Nucleus accumbens (tissue), 56 donors: ENCODE measurements at regions not wholly inside any gene's neighbourhood (a gene's known extent, or its start where the extent isn't known, plus 50 kb on each side); places are given as distances from the start of the nearest gene placed in this dataset.

Source experiments
- DNase-seq, 56 donors: peaks; one replicate each; lab custom pipeline; 2025; lab: John Stamatoyannopoulos, UW

DNA sequence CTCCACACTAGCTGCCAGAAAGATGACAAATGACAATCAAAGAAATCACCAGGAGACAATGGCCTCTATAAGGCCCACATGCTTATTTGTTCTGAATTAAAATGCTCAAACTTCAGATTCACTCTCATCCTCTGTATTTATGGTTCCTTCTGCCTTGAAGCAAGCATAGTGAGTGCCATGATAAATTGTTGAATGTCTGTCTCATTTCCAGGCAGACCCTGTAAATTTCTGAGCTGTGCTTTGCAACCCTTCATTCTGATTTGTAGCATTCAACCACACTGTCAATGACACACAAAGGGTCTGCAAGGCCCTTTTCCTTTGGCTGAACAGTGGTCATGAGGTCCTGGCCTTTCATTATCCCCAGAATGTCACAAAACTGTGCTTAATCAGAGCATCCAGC, 506.6 kb upstream of the GHITM start:
- no peak for DNase-seq

DNA sequence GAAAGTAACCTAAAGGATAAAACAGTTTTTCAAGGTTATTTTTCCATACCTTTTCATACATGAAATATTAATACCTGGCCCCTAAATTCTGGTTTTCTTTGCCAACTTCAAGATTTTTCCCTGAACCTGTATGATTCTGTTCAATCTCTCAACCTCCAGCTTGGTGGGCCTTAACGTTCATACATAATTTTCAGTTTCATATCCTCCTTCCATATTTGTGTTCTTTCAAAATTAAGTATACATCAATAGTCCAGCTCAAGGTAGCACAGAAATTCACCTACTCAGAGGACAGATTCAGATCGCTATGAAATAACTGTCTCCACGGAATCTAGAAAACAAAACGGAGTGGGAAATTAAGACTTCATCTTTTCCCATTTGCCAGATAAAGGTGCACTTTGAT, 505.8 kb upstream of the GHITM start:
- DNase-seq, result no peak

DNA sequence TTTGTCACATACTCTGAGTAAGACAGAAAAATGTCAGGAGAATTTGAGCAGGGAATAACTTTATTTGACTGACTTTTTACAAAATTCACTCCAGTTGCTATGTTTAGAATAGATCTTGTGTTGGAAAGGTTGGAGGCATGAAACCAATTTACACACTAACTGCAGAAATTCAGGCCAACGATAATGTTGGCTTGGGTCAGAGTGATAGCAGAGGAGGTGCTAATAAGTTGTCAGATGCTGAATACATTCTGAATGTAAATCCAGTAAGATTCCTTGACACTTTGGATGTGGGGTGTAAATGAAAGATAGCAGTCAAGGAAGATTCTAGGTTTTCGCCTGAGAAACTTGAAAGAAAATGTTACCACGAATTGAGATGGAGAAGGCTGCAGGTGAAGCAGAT, 502.5 kb upstream of the GHITM start:
- no peak for DNase-seq

DNA sequence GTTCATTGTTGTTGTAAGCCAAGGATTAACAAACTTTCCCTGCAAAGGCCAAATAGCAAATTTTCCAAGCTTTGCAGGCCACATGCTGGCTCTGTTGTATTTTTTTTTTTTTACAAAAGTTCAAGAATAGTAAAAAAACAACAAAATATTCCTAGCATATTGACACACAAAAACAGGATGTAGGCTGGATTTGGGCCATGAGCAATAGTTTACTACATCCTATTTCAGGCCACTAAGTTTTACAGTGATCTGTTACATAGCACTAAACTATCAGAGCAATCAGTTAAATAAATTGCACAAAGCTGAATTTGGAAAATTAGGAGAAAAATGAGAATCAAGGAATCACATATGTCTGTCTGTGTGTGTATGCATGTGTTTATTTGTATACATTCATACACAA, 491.8 kb upstream of the GHITM start:
- no peak for DNase-seq

DNA sequence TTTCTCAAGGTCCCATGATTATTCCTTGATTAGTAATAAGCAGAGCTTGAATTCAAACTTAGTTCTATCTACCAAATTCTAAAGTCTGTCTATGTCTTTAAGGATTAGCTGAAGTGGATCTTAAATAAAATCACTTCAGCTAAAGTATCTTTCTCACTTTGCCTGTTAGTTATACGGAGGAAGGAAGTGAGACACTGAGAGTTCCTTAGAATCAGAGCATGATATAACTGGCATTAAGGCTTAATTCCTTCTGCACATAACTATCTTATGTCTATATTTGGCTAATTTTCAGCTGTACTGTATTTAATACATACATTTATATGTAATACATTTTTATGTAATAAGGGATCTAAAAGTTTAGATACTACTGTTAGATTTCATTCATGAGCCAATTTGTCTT, 491.1 kb upstream of the GHITM start:
- no peak for DNase-seq

DNA sequence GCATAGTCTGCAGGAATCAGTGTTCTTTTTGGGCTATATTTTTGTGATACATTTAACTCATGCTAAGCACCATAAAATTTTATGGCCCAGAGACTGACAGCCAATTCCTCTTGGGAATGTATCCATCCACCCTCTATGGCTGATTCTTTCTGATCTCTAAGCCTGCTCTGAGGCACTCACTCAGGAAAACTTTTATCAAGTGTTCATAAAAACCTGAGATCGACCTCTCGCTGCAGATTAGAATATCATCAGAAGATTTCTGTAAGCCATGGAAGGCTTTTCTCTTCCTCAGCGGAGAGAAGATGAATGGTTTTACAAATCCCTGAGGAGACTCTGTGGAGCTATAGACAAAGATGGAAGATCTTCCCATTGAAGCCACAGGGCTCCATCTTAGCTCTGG, 489.8 kb upstream of the GHITM start:
- DNase-seq, result no peak

DNA sequence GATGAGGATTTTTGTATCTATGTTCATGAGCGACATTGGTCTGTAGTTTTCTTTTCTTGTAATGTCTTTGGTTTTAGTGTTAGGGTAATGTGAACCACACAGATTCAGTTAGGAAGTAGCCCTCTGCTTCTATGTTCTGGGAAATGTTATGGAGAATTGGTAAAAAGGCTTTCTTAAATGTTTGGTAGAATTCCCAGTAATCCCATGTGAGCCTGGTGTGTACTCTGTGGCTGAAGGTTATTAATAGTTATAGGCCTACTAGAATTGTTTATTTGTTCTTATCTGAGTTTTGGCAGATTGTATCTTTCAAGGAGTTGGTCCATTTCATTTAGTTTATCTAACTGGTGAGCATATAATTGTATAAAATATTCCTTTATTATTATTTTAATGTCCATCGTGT, 484.6 kb upstream of the GHITM start:
- DNase-seq, result no peak

DNA sequence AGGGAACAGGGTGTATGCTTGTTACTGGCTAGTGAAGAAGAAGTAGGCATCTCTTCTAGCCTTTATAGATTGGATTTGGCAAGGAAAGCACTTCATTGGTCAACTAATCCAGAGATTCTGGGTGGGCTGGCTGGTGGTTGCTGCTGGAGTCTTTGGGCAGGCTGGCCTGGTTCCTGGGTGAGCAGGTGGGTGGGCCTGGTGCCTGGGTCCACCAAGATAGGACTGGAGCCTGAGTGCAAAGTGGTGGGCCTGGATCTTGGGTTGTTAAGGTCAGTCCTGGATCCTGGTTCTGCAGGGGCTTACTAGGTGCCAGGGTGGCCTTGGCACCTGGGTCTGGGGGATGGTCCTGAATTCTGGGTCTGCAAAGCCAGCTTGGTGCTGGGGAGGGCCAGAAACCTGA, 482.4 kb upstream of the GHITM start:
- DNase-seq, result no peak

DNA sequence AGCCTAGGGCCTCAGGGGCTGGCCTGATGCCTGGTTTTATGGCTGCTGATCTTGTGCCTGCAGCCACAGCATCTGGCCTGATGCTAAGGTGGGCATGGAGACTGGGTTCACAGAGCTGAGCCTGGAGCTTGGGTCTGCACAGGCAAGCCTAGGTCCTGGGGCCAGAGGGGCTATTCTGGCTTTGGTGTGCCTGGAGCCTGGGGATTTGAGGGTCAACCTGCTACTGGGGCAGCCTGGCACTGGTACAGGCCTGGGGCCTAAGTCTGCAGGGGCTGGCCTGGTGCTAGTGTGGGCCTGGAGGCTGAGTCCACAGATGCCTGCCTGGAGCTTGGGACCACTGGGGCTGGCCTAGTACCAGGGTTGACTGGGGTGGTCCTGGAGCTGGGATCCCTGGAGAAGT, 481.8 kb upstream of the GHITM start:
- DNase-seq, result no peak

DNA sequence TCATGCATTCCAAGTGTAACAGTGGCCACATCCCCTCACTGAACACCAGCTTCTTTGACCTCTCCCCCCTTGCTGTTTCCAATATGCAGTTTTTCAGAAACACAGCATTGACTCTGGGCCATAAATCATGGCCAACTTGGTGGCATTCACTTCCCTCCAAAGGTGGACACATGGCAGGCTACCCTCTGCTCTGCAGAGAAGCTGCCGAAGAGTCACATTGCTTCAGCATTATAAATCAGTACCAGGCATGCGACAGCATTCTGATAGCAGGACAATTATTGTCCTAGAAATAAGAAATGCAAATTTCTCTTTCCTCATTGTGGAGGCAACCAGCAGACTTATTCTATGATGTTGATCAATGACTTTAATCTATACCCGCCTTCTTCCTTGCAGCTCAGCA, 475.4 kb upstream of the GHITM start:
- DNase-seq, result no peak

DNA sequence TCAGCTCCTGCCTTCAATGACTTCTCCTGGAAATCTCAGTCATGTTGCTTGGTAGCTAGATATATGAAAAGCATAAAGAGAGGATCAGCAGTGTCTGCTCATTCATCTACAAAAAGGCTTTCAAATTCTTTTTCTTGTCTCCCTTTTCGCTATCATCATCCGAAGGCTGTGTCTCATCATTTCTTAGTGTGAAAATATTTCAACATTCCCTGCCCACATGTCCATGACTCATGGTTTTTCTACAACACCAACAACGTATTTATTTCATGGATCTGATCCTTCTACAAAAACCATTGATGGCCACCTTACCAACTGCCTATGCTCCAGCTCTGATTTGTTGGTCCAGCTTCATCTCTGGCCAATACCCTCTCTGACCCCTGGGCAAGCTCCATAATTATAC, 472.5 kb upstream of the GHITM start:
- DNase-seq, result no peak

DNA sequence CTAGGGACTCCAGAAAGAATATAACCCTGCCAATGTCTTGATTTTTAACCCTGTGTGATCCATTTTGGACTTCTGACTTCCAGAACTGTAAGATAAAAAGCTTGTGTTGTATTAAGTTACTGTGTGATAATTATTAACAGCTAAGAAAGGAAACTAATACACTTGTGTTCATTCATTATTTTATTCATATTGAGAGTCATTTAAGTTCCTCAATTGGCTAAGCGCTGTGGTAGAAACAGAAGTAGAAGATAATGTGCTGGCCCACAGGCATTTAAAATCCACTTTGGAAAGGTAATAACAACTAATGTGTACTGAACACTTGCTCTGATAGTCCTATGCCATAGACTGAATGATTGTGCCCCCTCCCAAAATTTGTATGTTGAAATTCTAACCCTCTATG, 471.7 kb upstream of the GHITM start:
- DNase-seq, result no peak

DNA sequence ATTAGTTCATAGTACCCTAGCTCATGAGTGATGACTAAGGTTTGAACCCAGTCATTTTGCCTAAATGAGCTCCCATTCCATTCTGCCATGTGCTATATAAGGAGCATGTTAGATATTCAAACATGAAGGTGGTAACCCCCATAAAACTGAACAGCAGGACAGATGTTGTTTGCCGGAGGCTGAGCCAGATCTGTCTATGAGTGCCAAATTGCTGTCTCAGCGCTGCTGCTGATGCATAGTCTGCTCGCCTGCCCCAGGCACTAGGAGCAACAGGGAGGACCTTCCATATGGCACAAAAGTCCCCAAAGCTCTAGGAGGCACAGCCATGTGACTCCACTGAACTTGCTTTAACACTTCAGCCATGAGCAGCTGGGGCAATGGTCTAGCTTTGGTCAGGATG, 466.0 kb upstream of the GHITM start:
- no peak for DNase-seq

DNA sequence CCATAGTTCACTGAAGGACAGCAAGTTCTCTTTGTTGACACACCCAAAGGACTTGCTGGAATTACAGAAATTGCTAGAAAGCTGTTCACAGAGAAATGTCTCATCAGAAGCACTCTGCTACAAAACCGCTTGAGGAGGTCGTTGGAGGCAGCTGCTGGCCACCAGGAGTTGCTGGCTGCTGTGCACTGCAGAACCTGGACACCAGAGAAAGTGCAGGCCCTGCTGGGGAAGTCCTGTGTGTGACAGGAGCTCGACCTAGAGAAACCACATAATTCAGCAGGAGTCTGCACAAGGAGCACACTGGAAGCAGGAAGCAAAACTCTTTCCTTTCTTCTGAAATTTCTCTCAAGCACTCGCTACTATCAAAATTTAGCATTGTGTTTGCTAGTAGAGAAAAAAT, 461.5 kb upstream of the GHITM start:
- DNase-seq, result no peak

DNA sequence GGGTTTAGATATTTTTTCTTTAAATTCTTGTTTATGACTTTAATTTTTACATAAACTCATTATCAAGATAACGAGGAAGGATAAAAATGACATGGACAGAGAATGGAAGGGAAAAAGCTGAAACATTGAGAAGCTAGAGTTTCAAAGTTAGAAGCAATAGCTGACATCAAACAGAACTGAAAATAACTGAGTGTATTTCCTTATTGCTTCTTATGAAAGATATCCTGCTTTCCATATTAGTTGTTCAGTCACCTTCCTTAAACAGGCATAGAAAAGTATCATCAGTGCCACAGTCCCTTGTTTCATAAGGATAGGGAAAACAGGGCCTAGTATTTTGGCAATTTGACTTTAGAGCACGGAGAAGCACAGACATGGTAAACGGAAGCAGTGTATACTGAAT, 460.5 kb upstream of the GHITM start:
- no peak for DNase-seq

DNA sequence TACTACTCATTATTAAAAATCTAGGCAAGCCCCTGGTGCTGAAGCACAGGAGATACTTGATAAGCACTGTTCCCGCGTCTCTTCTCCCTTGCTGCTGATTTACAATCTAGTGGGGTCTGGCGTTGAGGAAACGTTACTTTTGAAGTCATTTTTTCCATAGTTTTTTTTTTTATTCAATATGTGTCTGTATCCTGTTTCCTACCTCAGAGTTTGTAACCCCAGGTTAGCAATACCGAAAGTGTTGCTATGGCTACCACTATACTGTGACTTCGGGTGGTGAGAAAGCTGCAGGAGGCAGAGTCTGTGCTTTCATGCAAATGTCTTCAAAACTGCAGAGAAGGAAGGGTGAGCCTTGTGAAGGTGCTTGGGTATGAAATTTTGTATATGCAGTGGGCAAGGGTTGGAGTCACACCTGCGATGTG, 458.8 kb upstream of the GHITM start:
- peak in 3 of 56 donors; percentile 3 to 9 (median 4) for DNase-seq

DNA sequence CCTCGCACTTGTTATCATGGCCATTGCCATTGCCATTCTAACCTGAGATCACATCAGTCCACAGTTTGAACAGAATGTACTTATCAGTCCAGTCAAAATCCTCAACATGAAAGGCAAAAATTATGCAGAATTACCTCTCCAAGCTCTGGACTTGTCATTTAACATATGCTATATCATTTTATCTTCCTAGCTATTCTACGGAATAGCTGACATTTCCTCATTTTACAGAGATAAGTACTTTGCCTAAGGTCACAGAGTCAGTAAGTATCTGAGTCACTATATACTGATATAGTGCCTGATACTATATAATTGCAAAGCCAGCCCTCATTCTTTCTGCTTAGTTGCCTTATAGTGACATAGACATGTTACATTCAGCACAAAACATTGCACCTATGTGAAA, 456.9 kb upstream of the GHITM start:
- no peak for DNase-seq

DNA sequence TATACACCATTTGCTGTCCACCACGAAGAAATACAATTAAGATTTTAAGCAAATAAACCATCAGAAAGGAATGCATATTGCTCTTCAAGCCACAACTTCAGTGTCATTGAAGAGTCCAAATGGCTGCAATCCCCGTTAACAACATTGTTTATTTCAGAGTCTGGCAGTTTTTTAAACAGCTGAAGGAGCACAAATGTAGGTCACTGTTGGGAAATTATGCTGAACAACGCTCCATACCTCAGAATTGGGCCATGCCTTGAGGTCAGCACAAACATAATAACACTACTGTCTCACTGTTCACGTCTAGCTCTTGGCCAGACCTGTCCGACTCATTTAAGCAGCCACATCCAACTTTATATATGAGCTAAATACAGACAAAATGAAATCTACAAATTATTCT, 453.9 kb upstream of the GHITM start:
- no peak for DNase-seq

DNA sequence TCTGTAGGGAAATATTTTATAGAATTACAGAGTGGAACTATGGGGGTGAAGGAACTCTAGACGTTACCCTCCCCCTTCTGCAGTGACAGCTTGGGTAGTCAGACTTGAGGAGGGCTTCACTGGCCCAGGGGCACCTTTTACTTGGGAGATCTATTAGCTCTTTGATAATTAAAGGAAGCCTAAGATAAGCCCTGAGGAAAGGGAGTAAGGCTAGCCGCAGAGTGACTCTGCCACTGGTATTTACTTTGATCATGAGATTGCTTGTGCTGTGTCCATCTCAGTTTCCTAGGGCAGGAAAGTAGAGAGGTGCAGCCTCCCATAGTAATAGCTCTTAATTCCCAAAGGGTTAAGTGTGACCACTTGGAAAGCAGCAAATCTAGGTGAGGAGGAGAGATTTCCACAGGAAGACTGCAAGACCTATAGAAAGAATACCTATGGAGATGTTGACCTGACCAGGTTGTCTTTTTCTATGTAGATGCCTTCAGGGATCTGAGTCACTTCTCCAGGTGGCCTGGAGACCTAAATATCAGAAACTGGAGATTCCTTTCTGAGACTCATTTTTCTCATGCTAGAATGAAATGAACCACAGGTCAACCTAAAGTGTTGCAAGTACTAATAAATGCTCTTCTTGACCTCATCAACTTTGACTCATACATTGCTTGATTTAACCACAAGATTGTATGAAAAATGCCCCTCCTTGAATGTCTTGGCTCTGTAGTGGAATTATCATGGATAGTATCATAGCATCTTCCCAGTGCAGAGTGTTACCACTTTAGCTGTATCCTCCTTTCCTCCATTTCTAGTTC, 447.3 kb upstream of the GHITM start:
- no peak for DNase-seq

DNA sequence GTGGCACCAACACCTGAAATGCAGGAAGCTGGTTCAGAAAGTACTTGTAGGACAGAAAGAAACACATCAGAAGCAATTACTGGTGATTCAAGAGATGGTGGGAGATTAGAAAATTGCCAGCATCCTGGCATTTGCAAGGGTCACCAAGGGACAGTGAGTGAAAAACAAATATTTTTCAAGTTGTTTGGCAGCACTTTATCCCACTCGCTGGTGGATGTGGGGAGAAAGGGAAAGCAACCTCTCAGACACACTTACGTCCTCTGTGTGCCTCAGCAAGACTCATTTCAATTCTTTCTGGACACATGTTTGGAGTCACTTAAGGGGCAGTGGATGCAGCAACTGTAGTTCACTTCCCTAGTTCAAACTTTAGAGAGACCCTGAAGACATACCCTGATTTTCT, 440.4 kb upstream of the GHITM start:
- no peak for DNase-seq

DNA sequence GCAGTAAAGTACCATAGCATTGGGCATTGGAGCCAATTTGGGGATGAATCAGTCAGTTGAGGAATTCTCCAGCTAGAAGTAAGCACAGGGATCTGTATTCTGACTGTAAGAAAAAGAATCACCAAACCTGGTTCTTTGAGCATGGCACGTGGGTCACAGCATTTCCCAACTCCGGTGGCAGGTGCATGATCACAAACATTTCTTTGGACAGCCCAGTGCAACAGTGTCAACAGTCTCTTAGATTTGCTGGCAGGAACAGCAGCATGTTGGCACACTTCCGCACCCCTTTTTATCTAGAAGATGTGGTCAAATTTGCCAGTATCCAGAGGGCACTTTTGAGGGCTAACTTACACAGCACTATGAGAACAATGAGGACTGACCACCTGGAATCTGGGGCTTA, 437.5 kb upstream of the GHITM start:
- DNase-seq, result no peak

DNA sequence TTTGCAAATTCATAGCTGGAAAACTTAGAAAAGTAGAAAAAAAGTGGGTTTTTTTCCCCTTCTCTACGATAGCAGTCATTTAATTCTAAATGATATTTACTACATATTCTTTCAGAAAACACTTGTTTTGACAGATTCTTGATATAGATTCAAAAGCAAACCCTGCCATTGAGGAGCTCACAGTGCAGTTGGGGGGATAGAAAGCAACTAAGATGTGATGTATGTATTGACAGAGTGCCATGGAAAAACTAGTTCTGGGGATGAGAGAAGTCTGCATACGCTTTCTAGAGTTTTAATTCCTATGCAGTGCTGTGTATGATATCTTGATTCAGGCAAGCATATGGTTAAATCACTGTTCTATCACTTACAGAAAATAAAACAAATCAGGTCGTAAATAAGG, 436.6 kb upstream of the GHITM start:
- DNase-seq, result no peak

DNA sequence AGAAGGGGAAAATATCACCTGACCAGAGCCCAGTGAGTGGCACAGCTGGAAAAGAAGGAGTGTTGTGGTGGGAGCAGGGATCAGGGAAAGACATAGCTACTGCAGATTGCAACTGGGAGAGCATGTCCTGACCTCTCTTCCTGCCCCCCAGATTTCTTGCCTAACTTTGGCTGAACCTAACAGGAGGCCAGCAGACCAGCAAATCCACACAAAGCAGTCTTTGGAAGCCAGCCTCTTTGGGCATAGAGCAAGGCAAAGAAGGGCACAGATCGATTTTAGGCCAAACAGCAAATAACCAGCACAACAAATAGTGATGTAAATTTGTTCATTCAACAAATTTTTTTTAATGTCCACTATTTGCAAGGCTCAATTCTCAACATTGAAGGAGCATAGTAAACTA, 433.2 kb upstream of the GHITM start:
- DNase-seq, result no peak
